HUDEP-2 (cell line): ENCODE measurements at regions not wholly inside any gene's neighbourhood (a gene's known extent, or its start where the extent isn't known, plus 50 kb on each side); places are given as distances from the start of the nearest gene placed in this dataset.

Source experiments
- DNase-seq, 76 experiments: peaks; one replicate each; lab custom pipeline; 2025; ENCODE audit not compliant: unreplicated experiment in 76 of 76; lab: John Stamatoyannopoulos, UW

DNA sequence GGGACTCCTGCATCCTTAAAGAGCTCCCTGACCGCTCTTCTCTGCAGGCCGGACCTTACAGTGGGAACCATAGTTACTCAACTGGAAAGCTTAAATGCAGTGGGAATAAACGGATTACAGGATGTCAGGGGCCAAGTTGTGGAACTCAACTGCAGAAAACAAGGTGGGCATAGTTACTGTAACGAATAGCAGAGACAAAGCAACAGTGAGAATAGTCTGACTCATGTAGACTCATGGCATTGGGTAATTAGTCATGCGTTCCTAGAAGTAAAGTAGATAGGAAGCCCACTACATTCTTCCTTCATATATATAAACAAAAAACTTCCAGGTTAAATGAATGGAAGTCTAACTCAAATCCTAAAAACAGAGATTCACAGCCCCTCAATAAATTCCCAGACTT, 95.5 kb upstream of the CHRNA7 start:
- DNase-seq: no peak

DNA sequence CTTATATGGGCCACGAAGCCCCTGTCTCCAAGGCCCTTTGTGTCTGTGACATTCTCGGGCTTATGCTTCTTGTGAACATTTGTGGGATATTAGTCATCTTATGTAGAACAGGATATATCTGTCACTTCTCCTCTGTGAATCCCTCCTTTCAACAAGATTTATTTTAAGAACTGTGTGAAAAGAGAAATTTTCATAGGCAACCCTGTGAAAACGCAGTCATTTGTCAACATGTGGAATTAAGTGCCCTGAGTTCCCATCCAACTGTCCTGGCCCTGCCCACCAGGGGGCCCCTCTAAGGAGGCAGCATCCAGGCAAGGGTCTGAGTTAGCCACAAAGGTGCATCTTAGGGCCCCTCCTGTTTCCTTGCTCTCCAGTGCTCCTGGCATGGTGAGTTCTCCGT, 76.8 kb upstream of the CHRNA7 start:
- no peak for DNase-seq

DNA sequence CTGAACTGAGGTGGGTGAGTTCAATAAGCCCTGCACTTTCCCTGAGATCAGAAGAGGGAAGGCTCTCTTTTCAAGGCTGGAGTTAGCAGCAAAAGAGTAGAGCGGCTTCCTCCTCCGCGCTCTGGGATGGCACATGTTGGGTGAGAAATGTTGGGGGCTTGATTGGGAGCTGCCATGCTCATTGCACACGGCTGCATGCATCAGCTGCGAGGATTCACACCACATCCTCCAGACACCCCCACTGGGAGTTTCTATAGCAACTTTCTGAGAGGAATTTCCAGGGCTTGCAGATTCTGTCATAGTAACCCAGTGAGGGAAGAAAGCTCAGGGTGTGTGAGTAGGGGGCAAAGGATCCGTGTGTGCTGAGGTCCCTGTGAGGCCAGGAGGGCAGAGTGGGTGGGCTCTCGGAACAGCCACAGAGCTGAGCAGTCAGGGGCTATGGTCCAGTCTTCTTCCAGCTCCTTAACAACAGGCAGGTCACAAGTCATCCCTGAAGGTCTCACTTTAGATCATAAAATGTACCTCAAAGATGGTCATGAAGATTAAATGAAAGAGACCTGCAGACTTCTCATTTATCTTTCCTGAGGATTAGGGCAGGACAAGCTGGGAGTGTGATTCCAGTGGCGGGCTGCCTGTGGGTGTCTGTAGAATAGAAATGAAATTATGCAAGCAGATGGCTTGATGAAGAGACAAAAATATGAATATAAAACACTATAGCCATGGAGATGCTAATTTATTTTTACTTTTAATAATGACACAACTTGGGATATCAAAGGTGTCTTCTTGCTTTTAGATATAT, 75.7 kb upstream of the CHRNA7 start:
- DNase-seq: no peak

DNA sequence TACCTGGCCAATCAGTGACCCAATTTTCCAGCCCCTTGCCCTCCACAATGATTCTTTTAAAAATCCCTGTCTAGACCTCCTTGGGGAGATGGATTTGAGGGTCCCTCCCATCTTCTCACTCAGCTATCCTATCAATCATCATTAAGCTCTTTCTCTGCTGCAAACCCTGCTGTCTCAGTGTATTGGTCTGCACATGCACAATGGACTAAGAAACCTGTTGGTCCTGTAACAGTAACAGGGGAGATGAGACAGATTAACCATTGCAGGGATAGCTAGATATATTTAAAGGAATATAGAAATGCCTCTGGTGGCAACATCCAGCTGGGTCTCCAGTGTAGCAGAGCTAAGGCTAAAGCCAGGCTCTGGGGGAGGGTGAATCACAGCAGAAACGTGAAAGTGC, 74.6 kb upstream of the CHRNA7 start:
- no peak for DNase-seq

DNA sequence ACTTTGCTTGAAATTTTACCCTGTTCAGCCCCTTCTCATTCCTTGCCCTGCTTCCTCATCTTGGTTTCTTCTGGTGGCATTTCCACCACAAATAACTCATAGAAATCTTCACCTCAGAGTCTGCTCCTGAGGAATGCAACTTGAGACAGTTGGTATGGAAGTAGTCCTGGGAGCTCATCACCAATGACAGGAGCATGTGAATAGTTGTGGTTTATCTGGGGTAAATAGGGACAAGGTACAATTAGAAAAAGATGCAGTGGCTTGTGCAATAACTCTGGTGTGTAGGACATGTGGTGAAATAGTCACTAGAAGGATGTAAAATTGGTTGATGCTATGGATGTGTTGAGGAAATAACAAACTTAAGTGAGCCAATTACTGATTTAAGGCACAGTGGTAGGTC, 72.7 kb upstream of the CHRNA7 start:
- DNase-seq: no peak

DNA sequence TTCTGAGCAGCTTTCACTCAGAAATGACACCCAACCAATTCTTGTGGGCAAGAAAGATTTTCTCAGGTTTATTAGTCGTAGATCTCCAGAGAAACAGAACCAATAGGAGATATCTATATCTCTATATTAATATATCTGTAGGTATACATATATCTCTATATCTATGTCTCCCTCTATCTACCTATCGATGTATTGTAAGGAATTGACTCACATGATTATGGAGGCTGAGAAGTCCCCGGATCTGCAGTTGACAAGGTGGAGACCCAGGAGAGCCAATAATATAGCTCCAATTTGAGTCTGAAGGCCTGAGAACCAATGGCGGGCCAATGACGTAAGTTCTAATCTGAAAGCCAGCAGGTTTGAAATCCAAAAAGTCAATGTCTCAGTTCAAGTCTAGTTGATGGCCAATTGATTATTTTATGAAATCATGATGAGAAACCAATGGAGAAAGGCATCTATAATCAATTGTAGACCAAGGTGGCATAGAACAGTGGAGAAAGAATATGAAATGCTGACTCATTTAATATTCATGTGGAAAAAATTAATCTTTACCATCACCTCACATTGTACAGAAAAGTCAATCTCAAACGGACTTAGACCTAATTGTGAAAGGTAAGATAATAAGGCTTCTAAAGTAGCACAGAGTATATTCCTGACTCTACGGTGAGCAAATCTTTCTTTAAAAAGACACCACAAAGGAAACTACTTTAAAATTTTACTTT, 65.6 kb upstream of the CHRNA7 start:
- DNase-seq: no peak

DNA sequence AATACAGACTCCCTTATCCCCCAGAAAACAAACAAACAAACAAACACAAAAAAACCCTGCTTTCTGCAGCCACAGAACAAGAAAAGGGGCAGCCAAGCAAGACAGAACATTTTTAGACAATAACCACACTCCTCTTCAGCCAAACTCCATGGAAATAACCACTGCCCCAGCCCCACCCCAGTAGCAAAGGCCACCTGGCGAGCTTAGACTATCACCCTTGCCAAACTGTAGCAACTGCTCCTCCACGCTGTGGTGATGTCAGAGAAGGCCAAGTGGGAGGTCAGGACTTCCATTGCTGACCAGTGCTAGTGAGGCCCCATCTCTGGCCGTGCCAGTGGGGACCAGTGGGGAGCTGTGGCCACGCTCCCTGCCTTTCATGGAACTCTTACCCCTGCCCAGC, 60.3 kb upstream of the CHRNA7 start:
- no peak for DNase-seq

DNA sequence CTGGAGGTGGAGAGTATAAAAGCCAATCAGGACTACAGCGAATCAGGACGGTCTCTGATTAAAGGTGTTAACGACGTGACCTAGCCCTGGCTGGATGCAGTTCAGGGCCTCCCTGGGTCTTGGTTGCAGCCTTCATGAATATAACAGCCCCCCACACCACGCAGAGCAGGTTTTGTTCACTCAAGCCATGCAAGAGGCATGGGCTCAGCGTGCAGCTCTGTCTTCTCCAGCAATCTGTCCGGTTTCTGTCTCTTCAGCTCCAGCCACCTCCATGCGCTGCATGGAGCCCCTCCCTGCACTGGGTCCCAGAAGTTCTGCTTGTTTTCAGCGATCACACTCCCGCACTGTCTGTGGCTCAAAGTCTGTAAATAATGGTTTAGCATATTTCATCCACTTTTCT, 57.1 kb upstream of the CHRNA7 start:
- no peak for DNase-seq

DNA sequence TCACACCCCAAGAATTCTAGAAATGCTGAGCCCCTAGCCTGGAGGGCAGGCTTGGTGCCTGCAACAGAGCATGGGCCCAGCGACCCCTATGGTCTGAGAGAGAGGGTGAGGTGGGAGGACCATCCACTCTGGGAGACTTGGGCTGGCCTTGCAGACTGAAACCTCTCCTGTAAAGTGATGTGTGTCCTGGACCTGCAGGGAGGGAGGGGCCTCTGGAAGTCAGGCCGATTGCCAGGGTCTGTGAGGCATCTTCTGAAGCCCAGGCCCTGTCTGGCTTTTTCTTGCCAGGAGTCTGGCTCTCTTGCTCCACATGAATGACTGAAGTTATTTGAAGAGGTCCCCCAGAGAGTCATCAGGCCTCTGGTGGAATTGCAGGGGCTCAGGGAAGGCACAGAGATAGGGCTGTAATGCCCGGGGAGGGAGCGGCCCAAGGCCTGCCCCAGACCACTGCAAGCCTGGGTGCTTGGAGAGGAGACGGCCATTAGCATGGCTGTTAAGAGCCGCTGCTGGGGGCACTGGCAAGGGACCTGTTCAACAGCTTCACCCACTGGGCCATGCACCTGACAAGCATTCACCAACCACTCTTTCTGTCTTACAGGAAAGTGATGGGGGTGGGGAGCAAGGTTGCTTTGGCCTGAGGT, 56.0 kb upstream of the CHRNA7 start:
- no peak for DNase-seq

DNA sequence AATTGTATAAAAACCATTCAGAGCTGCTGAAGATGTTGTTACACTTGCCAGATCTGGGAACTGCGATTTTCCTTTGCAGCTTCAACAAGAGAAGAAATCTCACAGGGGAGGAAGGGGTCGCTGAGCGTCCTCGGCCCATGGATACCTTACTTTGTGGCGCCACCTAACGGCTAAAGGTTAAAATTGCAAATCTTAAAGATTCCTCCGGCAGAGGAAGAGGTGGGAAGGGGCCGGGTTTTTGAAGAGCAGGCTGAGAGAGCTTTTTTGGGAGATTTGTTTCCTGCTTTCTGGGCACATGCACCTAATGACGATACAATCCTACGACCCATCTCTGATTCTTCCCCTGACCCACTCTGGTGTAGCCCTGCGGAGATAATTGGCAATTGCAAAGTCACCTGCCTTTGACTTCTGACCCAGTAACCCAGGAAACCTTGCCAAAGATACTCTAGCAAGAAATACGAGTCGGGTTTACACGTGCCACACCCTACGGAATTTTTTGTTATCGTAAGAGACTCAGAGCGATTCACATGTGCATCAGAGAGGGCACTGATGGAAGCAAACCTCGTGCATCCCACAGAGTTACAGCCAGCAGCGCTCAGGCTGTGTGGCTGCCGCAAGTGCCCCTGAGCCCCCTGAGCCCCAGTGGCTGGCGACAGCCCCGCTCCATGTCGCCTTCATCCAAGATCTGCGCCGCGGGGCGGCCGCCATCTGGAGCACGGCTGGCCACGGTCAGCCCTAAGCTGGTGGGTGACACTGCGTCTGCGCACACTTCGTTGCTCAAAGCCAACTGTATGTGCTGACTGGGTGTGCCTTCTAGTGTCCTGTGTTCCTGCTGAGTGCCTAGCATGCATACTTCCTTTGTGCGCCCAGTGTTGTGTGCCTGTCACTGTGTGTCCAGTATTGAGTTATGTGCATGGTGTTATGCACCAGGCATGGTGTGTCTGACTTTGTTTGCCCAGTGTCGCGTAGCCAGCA, 55.2 kb upstream of the CHRNA7 start:
- peak in 14 of 76 experiments; percentile 1 to 27 (median 7) for DNase-seq

DNA sequence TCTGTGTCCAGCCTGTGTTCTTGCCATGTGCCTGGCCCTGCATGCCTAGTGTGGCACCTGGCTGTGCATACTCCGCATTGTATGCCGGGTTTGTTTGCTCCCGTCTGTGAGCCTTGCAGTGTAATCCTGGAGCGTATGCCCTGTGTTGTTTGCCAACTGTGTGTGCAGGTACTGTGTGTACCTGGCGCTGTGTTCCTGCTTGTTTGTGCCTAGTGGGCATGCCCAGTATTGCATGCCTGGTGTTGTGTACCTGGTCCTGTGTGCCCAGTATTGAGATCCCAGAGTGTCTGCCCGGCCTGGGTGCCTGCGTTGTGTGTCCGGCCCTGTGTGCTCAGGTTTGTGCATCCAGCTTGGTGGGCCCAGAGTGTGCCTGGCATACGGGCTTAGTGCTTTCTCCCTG, 54.5 kb upstream of the CHRNA7 start:
- no peak for DNase-seq

DNA sequence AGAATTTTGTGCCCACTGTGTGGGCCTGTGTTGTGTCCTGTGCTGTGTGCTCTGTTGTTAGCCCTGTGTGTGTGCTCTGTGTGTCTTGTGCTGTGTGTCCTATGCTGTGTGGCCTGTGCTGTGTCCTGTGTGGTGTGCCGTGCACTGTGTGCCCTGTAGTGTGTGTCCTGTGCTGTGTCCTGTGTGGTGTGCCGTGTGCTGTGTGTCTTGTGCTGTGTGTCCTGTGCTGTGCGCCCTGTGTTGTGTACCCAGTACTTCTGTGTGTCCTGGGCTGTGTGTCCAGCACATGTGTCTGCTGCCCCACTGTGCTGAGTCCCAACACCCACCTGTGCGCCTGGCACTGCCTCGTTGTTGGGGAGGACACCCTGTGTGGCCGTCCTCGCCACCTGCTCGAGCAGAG, 53.2 kb upstream of the CHRNA7 start:
- DNase-seq: no peak

DNA sequence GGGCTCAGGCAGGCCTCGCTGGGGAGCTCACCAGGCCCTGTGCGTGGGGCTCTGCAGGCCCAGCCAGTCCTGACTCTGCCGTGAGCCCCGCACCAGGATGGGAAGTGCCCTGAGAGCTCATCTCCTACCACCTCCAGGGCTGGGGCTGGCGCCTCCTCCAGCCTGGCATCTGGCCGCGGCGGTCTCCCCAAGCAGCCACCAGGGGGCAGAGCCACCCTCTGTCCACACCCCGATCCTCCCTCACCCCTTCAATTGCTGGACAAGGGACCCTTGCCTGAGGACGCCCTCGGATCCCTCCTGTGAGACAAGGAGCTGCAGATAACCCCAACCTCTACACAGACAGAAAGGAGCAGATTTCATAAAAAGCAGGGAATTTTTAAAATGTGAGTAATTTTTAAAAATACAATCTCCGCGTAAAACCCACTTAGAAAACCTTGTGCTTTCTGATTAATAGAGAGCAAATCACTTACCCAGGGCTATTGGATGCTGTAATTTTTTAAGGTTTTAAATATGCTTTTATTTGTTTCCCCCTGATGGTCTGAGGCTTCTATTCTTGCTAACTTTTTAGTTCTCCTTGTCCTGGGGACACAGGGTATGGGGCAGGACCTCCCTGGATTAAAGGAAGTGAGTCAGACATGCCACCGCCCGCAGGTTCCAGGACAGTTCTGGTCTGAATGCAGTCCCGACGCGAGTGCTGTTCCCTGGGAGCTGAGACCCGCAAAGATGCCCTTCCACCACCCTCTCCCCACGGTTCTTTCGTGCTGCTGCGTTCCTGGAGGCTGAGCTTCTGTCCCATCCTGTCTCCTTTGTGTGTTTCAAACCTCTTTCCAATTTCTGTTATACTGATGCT, 52.3 kb upstream of the CHRNA7 start:
- peak in 42 of 76 experiments; percentile 2 to 52 (median 28) for DNase-seq
